Stomach (tissue), 8 donors: ENCODE measurements at regions not wholly inside any gene's neighbourhood (a gene's known extent, or its start where the extent isn't known, plus 50 kb on each side); places are given as distances from the start of the nearest gene placed in this dataset.
A peak's percentile ranks its signal among the peaks of the same experiment; 100 is the strongest.

ENCODE experiments used
- DNase-seq, 2 donors: peaks; one replicate each; pipeline versions ENCODE4 v3.0.0 to v3.0.0-alpha.2; 2013 to 2019
- H3K27ac ChIP-seq, 5 donors: fragments of 200-600 bp in 4 of 5; sonication (generic) in 4 of 5; one replicate each; pipeline ENCODE4 v1.5.1; 2013 to 2019; ENCODE audit warnings: mild to moderate bottlenecking in 1 of 5, moderate library complexity in 1 of 5
- H3K27me3 ChIP-seq, 3 donors: fragments of 200-600 bp; sonication (generic); one replicate each; pipeline ENCODE4 v1.5.1; 2017 to 2019; ENCODE audit warnings: mixed run types in 1 of 3
- H3K36me3 ChIP-seq, 4 donors: fragments of 200-600 bp; sonication (generic); 1 replicate in 3 of 4; 2 replicates in 1 of 4; pipeline ENCODE4 v1.5.1; 2016 to 2019
- H3K4me1 ChIP-seq, 4 donors: fragments of 200-600 bp; sonication (generic); one replicate each; pipeline ENCODE4 v1.5.1; 2016 to 2019
- H3K4me3 ChIP-seq, 4 donors: fragments of 200-600 bp; sonication (generic) in 3 of 4; one replicate each; pipeline ENCODE4 v1.5.1; 2016 to 2019; ENCODE audit warnings: mild to moderate bottlenecking in 1 of 4
- H3K9me3 ChIP-seq, 4 donors: fragments of 200-600 bp; sonication (generic); one replicate each; pipeline ENCODE4 v1.5.1; 2016 to 2019
- CTCF ChIP-seq, 7 experiments: fragments of 450-650 bp in 4 of 7; fragments of 200-600 bp in 3 of 7; sonication (generic) in 3 of 7; IDR thresholded peaks; one replicate each; pipeline ENCODE4 v1.5.1; 2016 to 2019; ENCODE audit warnings: antibody characterized with exemption in 7 of 7, control low read depth in 2 of 7, mild to moderate bottlenecking in 1 of 7
- EP300 ChIP-seq: sonication (generic); formaldehyde crosslinking; IDR thresholded peaks from one replicate; pipeline ENCODE4 v1.6.1; 2017; ENCODE audit warnings: antibody characterized with exemption
- POLR2A ChIP-seq, 4 donors: fragments of 450-650 bp; IDR thresholded peaks; one replicate each; pipeline ENCODE4 v1.6.1; 2016; ENCODE audit warnings: antibody characterized with exemption in 4 of 4, control low read depth in 2 of 4, mild to moderate bottlenecking in 1 of 4, moderate library complexity in 1 of 4
- POLR2AphosphoS5 ChIP-seq, 3 donors: sonication (generic); formaldehyde crosslinking; IDR thresholded peaks; one replicate each; pipeline ENCODE4 v1.6.1; 2016; ENCODE audit warnings: antibody characterized with exemption in 3 of 3
- WGBS, 5 donors: extraction: QIAGEN DNeasy Blood & Tissue Kit in 3 of 5; methylation state at CpG; one replicate each; pipeline versions ENCODE4 v1.1.5 to v1.1.7; 2013 to 2018; 5-methylcytosine and 5-hydroxymethylcytosine counted together
- intact Hi-C: fragments of 100-400 bp; cut with DNase I; formaldehyde crosslinking; loops from one replicate; pipeline ENCODE4 v1.15.1; 2023; ENCODE audit warnings: low total_unique reads
- donor health status: healthy with polysubstance abuse.
- donor health status: Bipolar disorder and iron deficiency.
- donor health status: healthy.

- no peaks in the 10 kb centered on the region for H3K36me3 ChIP-seq
- H3K27me3 ChIP-seq: no peaks in the 10 kb centered on the region
- no peak for DNase-seq
- H3K27ac ChIP-seq: no peak overlapping the region
- H3K4me3 ChIP-seq: no peak overlapping the region
- no peaks in the 10 kb centered on the region for H3K4me1 ChIP-seq
- TF ChIP-seq EP300 (no peak), CTCF (IDR thresholded peaks at IDR 0.05) (no peak), POLR2A (IDR thresholded peaks at IDR 0.05) (no peak), POLR2AphosphoS5 (IDR thresholded peaks at IDR 0.05) (no peak)
- intact Hi-C loops: no loop called here
- H3K9me3 ChIP-seq: no peaks in the 10 kb centered on the region
These were observed 913.4 kb downstream of the TLE1 start for GRCh38 chr9:80775971-80776370.

GRCh38 chr9:80775530-80775929 is 913.8 kb downstream of the TLE1 start:
- Histone ChIP-seq H3K27ac (no peak overlapping the region), H3K4me3 (no peak overlapping the region), H3K9me3 (no peaks in the 10 kb centered on the region), H3K27me3 (no peaks in the 10 kb centered on the region), H3K36me3 (no peaks in the 10 kb centered on the region), H3K4me1 (no peaks in the 10 kb centered on the region)
- no peak for DNase-seq
- 86 to 94% (median 93%) methylated on average over 2 of the region's 2 CpGs for WGBS, 5 donors
- intact Hi-C loops: no loop called here
- TF ChIP-seq POLR2A (IDR thresholded peaks at IDR 0.05): no peak
- TF ChIP-seq POLR2AphosphoS5 (IDR thresholded peaks at IDR 0.05): no peak
- no peak for TF ChIP-seq CTCF (IDR thresholded peaks at IDR 0.05)
- no peak for TF ChIP-seq EP300

- Histone ChIP-seq H3K27me3 (no peaks in the 10 kb centered on the region), H3K4me1 (no peaks in the 10 kb centered on the region), H3K9me3 (no peaks in the 10 kb centered on the region), H3K4me3 (no peak overlapping the region), H3K36me3 (no peaks in the 10 kb centered on the region), H3K27ac (no peak overlapping the region)
- intact Hi-C loops: no loop called here
- no peak for DNase-seq
- TF ChIP-seq POLR2AphosphoS5 (IDR thresholded peaks at IDR 0.05) (no peak), CTCF (IDR thresholded peaks at IDR 0.05) (no peak), POLR2A (IDR thresholded peaks at IDR 0.05) (no peak), EP300 (no peak)
- 74 to 85% (median 80%) methylated on average over 6 of the region's 6 CpGs for WGBS, 5 donors
These were observed 917.6 kb downstream of the TLE1 start for GRCh38 chr9:80771555-80772347.

- intact Hi-C loops: no loop called here
- peak in 1 of 2 donors; percentile 35 for DNase-seq
These were observed 925.8 kb downstream of the TLE1 start for GRCh38 chr9:80763536-80763935.

More at GRCh38 chr9:80763536-80763935, 925.8 kb downstream of the TLE1 start:
- H3K4me1 ChIP-seq: no peaks in the 10 kb centered on the region
- H3K4me3 ChIP-seq: no peak overlapping the region
- H3K9me3 ChIP-seq: no peaks in the 10 kb centered on the region
- WGBS, 5 donors: 56 to 74% (median 67%) methylated on average over 4 of the region's 4 CpGs
- H3K36me3 ChIP-seq: no peaks in the 10 kb centered on the region
- no peak overlapping the region for H3K27ac ChIP-seq
- TF ChIP-seq POLR2AphosphoS5 (IDR thresholded peaks at IDR 0.05): no peak
- TF ChIP-seq CTCF (IDR thresholded peaks at IDR 0.05): no peak
- TF ChIP-seq POLR2A (IDR thresholded peaks at IDR 0.05): no peak
- no peak for TF ChIP-seq EP300
- H3K27me3 ChIP-seq: no peaks in the 10 kb centered on the region
